Middle frontal gyrus (tissue), 1 donor: ENCODE measurements at regions not wholly inside any gene's neighbourhood (a gene's known extent, or its start where the extent isn't known, plus 50 kb on each side); places are given as distances from the start of the nearest gene placed in this dataset.
"Not testable (repeated sequence)": the region's sequence is repeated elsewhere in the genome, so short reads cannot be mapped to it uniquely, and the experiment has no call there.

Experiments used
- DNase-seq: peaks from one replicate; pipeline ENCODE4 v3.0.0-alpha.2; 2015; ENCODE audit warnings: low spot score; ENCODE audit errors: extremely low spot score

- no peak for DNase-seq
Observed at GRCh38 chr2:215863687-215864086, 149.7 kb downstream of the MREG start.

DNA sequence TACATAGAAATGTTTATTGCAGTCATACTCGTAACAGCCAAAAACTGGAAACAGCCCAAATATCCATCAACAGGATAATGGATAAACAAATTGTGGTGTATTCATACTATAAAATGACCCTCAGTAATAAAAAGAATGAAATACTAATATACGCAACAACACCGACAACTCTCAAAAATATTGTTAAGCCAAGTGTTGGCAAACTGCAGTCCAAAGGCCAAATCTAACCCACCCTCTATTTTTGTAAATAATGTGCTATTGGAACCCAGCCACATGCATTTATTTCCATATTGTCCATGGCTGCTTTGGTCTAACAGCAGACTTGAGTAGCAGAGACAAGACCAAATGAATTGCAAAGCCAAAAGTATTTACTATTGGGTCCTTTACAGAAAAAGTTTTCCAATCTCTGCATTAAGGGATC is 151.0 kb downstream of the MREG start:
- DNase-seq = no peak

DNA sequence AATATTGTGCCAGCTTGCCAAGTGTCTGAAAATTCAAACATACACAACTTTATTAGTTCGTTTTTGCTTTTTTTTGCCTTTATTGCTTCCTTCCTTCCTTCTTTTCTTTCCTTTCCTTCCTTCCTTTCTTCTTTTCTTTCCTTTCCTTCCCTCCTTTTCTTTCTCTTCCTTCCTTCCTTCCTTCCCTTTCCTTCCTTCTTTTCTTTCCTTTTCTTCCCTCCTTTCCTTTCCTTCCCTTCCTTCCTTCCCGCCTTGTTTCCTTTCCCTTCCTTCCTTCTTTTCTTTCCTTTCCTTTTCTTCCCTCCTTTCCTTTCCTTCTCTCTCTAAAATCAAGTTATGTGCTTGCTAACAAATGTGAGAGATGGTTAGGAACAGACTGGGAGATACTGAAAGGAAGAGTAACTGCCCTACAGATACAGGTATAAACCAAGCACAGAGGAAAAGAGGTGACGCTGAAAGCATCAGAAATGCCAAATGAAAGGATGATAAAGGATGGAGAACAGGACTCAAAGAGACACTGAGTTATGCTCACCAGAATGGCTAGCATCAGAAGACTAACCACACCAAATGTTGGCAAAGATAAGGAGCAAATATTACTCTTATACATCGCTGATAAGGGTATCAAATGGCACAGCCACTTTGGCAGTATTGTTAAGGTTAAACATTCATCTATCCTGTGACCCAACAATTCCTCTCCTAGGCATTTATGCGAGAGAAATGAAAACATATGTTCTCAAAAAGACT is 151.6 kb downstream of the MREG start:
- DNase-seq = no peak

- no peak for DNase-seq
Observed at GRCh38 chr2:215856080-215856479, 157.3 kb downstream of the MREG start.

DNA sequence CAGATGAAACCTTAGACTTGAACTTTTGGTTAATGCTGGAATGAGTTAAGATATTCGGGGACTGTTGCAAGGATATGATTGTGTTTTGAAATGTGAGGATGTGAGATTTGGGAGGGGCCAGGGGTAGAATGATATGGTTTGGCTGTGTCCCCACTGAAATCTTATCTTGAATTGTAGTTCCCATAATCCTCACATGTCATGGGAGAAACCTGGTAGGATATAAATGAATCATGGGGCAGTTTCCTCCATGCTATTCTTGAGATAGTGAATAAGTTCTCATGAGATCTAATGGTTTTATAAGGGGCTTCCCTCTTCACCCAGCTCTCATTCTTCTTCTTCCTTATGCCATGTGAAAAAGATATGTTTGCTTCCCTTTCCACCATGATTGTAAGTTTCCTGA is 158.0 kb downstream of the MREG start:
- not testable (repeated sequence) for DNase-seq

DNA sequence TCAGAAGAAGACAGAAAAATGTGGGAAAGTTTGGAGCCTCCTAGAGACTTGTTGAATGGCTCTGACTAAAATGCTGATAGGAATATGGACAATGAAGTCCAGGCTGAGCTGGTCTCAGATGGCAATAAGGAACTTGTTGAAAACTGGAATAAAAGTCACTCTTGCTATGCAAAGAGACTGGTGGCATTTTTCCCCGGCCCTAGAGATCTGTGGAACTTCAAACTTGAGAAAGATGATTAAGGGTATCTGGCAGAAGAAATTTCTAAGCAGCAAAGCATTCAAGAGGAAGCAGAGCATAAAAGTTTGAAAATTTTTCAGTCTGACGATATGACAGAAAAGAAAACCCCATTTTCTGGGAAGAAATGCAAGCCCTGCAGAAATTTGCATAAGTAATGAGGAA is 159.3 kb downstream of the MREG start:
- no peak for DNase-seq

- DNase-seq = no peak
Observed at GRCh38 chr2:215851696-215852095, 161.7 kb downstream of the MREG start.

DNA sequence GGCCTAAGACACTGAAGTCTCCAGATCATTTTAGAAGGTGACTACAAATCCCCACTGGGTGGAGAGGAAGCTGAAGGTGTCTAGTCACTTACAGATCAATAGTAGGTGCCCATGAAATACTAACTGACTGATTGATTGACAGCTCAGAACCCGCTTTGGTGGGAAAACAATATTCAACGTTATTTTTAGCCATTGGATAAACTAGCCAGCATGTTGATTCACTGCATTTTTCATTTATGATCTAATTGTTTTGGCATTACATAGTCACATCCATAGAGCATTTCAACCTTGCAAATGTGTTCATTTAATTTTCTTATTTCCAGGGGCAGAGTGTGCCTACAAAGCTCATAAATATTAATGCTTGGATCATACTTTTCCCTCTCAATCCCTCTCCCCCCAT is 162.3 kb downstream of the MREG start:
- no peak for DNase-seq

GRCh38 chr2:215850380-215850779 is 163.0 kb downstream of the MREG start:
- no peak for DNase-seq

DNA sequence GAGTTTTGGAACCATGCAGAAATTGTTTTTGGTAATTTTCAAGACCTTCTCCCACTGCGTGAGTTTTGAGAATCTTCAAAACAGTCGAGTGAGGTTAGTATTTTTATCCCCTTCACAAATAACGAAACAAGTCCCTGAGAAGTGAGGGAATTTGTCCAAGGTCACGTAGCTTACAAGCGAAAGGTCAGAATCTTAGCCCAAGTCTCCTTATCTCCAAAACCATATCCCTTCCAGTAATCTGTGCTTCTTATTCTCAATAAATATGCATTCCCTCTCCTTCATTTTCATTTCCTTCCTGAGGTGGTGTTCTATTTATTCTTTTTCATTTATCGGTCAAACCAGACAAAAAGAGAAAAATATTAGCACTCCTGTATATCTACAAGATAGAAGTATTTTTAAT is 163.6 kb downstream of the MREG start:
- no peak for DNase-seq

- DNase-seq = no peak
Observed at GRCh38 chr2:215848698-215849097, 164.7 kb downstream of the MREG start.

- DNase-seq = no peak
Observed at GRCh38 chr2:215848146-215848545, 165.2 kb downstream of the MREG start.

DNA sequence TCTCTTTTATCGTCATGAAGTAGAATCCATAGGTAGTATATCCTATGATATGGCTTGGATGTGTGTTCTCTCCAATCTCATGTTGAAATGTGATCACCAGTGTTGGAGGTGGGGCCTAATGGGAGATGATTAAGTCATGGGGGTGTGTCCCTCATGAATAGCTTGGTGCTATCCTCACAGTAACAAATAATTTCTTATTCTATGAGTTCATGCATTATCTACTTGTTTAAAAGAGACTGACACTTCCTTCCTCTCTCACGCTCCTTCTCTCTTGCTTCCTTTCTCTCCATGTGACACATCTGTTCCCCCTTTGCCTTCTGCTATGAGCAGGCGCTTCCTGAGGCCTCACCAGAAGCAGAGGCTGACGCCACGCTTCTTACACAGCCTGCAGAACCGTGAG is 165.6 kb downstream of the MREG start:
- DNase-seq = no peak

DNA sequence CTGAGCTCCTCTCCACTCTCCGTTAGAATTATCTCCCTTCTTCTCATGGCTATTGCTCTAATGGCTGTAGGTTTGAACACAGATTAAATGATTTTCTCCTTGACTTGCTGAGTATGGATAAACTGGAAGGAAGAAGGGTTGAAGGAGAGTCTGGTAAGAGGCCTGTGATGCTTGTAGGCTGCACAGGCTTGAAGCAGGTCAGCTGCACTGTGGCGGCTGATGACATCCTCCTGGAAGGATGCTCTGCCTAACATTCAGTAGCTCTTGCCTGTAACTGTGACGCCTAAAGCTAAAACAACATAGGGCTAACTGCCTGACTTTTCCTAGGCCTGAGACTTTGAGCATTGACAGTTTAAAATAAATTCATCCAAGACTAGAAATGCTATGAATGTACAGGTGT is 166.3 kb downstream of the MREG start:
- DNase-seq = no peak

GRCh38 chr2:215845839-215846586 is 167.3 kb downstream of the MREG start:
- DNase-seq = no peak

DNA sequence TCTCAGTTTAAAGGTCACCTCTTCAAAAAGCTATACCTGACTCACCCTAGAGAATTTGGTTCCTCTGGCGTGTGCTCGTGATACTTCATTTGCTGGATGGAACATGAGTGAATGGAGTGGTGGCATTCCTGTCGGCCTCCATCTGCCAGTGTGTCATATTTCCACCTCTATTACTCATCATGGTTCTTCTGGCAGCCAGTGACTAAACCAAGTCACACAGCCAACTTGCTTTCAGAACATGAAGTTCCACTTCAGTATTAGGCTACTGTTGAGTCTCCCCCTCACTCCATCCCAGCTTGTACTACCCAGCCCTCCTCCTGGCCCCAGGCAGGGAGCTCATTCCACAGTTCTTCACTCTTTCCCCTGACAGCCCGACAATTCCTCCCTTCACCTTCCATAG is 169.8 kb downstream of the MREG start:
- DNase-seq = no peak

GRCh38 chr2:215841175-215841816 is 172.1 kb downstream of the MREG start:
- DNase-seq = no peak

GRCh38 chr2:215839816-215840215 is 173.5 kb downstream of the MREG start:
- DNase-seq = no peak

- no peak for DNase-seq
Observed at GRCh38 chr2:215839309-215839708, 174.0 kb downstream of the MREG start.

GRCh38 chr2:215836881-215837280 is 176.5 kb downstream of the MREG start:
- no peak for DNase-seq

- no peak for DNase-seq
Observed at GRCh38 chr2:215835657-215836056, 177.7 kb downstream of the MREG start.

GRCh38 chr2:215835231-215835630 is 178.1 kb downstream of the MREG start:
- DNase-seq = no peak
